ENCODE measurements at regions not wholly inside any gene's neighbourhood (a gene's known extent, or its start where the extent isn't known, plus 50 kb on each side); places are given as distances from the start of the nearest gene placed in this dataset.

DNA sequence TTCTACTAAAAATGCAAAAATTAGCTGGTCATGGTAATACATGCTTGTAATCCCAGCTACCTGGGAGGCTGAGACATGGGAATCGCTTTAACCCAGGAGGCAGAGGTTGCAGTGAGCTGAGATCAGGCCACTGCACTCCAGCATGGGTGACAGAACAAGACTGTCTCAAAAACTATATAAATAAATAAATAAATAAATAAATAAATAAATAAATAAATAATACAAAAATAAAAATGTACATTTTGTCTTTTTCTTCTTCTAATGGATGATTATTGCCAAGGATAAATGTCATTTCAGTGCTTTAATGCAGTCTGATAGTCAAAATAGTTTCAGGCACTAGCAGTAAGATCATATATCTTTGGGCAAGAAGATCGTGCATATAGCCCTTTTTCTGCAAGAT lies 727.6 kb upstream of the SEMA3D start:
- TF ChIP-seq, protein P1, sequence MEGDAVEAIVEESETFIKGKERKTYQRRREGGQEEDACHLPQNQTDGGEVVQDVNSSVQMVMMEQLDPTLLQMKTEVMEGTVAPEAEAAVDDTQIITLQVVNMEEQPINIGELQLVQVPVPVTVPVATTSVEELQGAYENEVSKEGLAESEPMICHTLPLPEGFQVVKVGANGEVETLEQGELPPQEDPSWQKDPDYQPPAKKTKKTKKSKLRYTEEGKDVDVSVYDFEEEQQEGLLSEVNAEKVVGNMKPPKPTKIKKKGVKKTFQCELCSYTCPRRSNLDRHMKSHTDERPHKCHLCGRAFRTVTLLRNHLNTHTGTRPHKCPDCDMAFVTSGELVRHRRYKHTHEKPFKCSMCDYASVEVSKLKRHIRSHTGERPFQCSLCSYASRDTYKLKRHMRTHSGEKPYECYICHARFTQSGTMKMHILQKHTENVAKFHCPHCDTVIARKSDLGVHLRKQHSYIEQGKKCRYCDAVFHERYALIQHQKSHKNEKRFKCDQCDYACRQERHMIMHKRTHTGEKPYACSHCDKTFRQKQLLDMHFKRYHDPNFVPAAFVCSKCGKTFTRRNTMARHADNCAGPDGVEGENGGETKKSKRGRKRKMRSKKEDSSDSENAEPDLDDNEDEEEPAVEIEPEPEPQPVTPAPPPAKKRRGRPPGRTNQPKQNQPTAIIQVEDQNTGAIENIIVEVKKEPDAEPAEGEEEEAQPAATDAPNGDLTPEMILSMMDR (IDR thresholded peaks at IDR 0.05; ENCODE audit: low read depth, low read length, poor library complexity, severe bottlenecking): no peak
- TF ChIP-seq EZH2phosphoT487 (IDR thresholded peaks at IDR 0.05; ENCODE audit: borderline replicate concordance, low read length): no peak
